GM18517 (cell line): ENCODE measurements at regions not wholly inside any gene's neighbourhood (a gene's known extent, or its start where the extent isn't known, plus 50 kb on each side); places are given as distances from the start of the nearest gene placed in this dataset.
"Not testable (repeated sequence)": the region's sequence is repeated elsewhere in the genome, so short reads cannot be mapped to it uniquely, and the experiment has no call there.

ENCODE experiments used
- ATAC-seq: cut with Tn5 transposase; IDR thresholded peaks from one replicate; pipeline ENCODE4 v1.9.1; 2021; ENCODE audit warnings: mild to moderate bottlenecking, moderate library complexity; ENCODE audit not compliant: unreplicated experiment

- ATAC-seq: not testable (repeated sequence)
Measured at GRCh38 chr7:26424319-26424718, 132.7 kb downstream of the SNX10 start.

GRCh38 chr7:26425655-26426054, 134.0 kb downstream of the SNX10 start:
- ATAC-seq: no peak

- no peak for ATAC-seq
Measured at GRCh38 chr7:26426096-26426495, 134.4 kb downstream of the SNX10 start.

GRCh38 chr7:26428571-26428970, 136.9 kb downstream of the SNX10 start:
- no peak for ATAC-seq

GRCh38 chr7:26429168-26429567, 137.5 kb downstream of the SNX10 start:
- ATAC-seq: no peak

GRCh38 chr7:26434974-26435373, 143.3 kb downstream of the SNX10 start:
- no peak for ATAC-seq

GRCh38 chr7:26437003-26437532, 145.4 kb downstream of the SNX10 start:
- ATAC-seq: no peak

GRCh38 chr7:26438078-26438477, 146.4 kb downstream of the SNX10 start:
- no peak for ATAC-seq

GRCh38 chr7:26439521-26440232, 148.0 kb downstream of the SNX10 start:
- ATAC-seq: no peak

- no peak for ATAC-seq
Measured at GRCh38 chr7:26440233-26441001, 148.8 kb downstream of the SNX10 start.

- no peak for ATAC-seq
Measured at GRCh38 chr7:26441002-26441521, 149.4 kb downstream of the SNX10 start.

- ATAC-seq: no peak
Measured at GRCh38 chr7:26441611-26442277, 150.1 kb downstream of the SNX10 start.

- ATAC-seq: no peak
Measured at GRCh38 chr7:26443006-26443405, 151.3 kb downstream of the SNX10 start.

GRCh38 chr7:26443751-26444150, 152.1 kb downstream of the SNX10 start:
- ATAC-seq: no peak

GRCh38 chr7:26444555-26444954, 152.9 kb downstream of the SNX10 start:
- ATAC-seq: no peak

GRCh38 chr7:26447116-26447515, 155.5 kb downstream of the SNX10 start:
- ATAC-seq: no peak

GRCh38 chr7:26449175-26450165, 157.8 kb downstream of the SNX10 start:
- ATAC-seq: no peak

GRCh38 chr7:26451997-26452396, 160.3 kb downstream of the SNX10 start:
- ATAC-seq: no peak

- no peak for ATAC-seq
Measured at GRCh38 chr7:26454180-26454579, 162.5 kb downstream of the SNX10 start.

GRCh38 chr7:26457696-26458327, 166.2 kb downstream of the SNX10 start:
- ATAC-seq: no peak
